H9 (cell line): ENCODE measurements at regions not wholly inside any gene's neighbourhood (a gene's known extent, or its start where the extent isn't known, plus 50 kb on each side); places are given as distances from the start of the nearest gene placed in this dataset.

ENCODE experiments used
- DNase-seq: peaks from one replicate; pipeline ENCODE4 v3.0.0-alpha.2; 2017
- H2AFZ ChIP-seq: one replicate; pipeline ENCODE4 v1.6.1; 2013; ENCODE audit warnings: mild to moderate bottlenecking, low read length, control low read depth, moderate library complexity
- H2AK5ac ChIP-seq: 2 replicates; pipeline ENCODE4 v1.6.1; 2013; ENCODE audit warnings: low read length, control low read depth, mixed read lengths; ENCODE audit not compliant: insufficient read length
- H2BK120ac ChIP-seq: one replicate; pipeline ENCODE4 v1.6.1; 2013; ENCODE audit warnings: low read depth, mild to moderate bottlenecking, low read length, control low read depth, inconsistent platforms; ENCODE audit not compliant: poor library complexity, severe bottlenecking
- H2BK12ac ChIP-seq: 2 replicates; pipeline ENCODE4 v1.6.1; 2013; ENCODE audit warnings: low read length, control low read depth, mixed read lengths, low read depth; ENCODE audit not compliant: insufficient read length
- H2BK15ac ChIP-seq: 2 replicates; pipeline ENCODE4 v1.6.1; 2013; ENCODE audit warnings: low read depth, low read length, control low read depth
- H2BK20ac ChIP-seq: one replicate; pipeline ENCODE4 v1.6.1; 2013; ENCODE audit warnings: low read depth, mild to moderate bottlenecking, low read length, control low read depth, inconsistent platforms; ENCODE audit not compliant: poor library complexity, severe bottlenecking
- H2BK5ac ChIP-seq: 2 replicates; pipeline ENCODE4 v1.6.1; 2013; ENCODE audit warnings: low read length, control low read depth, mixed read lengths; ENCODE audit not compliant: insufficient read length
- H3K14ac ChIP-seq: 2 replicates; pipeline ENCODE4 v1.6.1; 2013; ENCODE audit warnings: low read length, control low read depth; ENCODE audit not compliant: insufficient read depth
- H3K18ac ChIP-seq: 2 replicates; pipeline ENCODE4 v1.6.1; 2013; ENCODE audit warnings: low read depth, mild to moderate bottlenecking, mixed read lengths, low read length, control low read depth; ENCODE audit not compliant: insufficient read length
- H3K23ac ChIP-seq: 2 replicates; pipeline ENCODE4 v1.6.1; 2013; ENCODE audit warnings: low read length, control low read depth, mixed read lengths, low read depth; ENCODE audit not compliant: insufficient read length
- H3K23me2 ChIP-seq: 2 replicates; pipeline ENCODE4 v1.6.1; 2013; ENCODE audit warnings: low read depth, mild to moderate bottlenecking, mixed read lengths, low read length, control low read depth; ENCODE audit not compliant: insufficient read length, poor library complexity, severe bottlenecking
- H3K27ac ChIP-seq: 2 replicates; pipeline ENCODE4 v1.5.1; 2013; ENCODE audit warnings: low read length, control low read depth, mixed read lengths, low read depth; ENCODE audit not compliant: insufficient read length
- H3K27me3 ChIP-seq: 2 replicates; pipeline ENCODE4 v1.6.1; 2013; ENCODE audit warnings: low read length, control low read depth, inconsistent platforms; ENCODE audit not compliant: insufficient read depth
- H3K4ac ChIP-seq: 2 replicates; pipeline ENCODE4 v1.6.1; 2013; ENCODE audit warnings: low read depth, mild to moderate bottlenecking, control low read depth, inconsistent platforms, low read length, moderate library complexity
- H3K4me1 ChIP-seq: 2 replicates; pipeline ENCODE4 v1.6.1; 2013; ENCODE audit warnings: low read length, control low read depth, inconsistent platforms; ENCODE audit not compliant: insufficient read depth
- H3K4me2 ChIP-seq: 2 replicates; pipeline ENCODE4 v1.6.1; 2013; ENCODE audit warnings: low read length, control low read depth, mixed read lengths; ENCODE audit not compliant: insufficient read length, insufficient read depth
- H3K56ac ChIP-seq: 2 replicates; pipeline ENCODE4 v1.6.1; 2013; ENCODE audit warnings: low read depth, mild to moderate bottlenecking, mixed read lengths, low read length, control low read depth; ENCODE audit not compliant: insufficient read length
- H3K79me1 ChIP-seq: 2 replicates; pipeline ENCODE4 v1.6.1; 2013; ENCODE audit warnings: low read depth, mild to moderate bottlenecking, moderate library complexity, low read length, control low read depth, inconsistent platforms; ENCODE audit not compliant: insufficient read depth, poor library complexity, severe bottlenecking
- H3K79me2 ChIP-seq: 2 replicates; pipeline ENCODE4 v1.6.1; 2013; ENCODE audit warnings: low read length, control low read depth, inconsistent platforms; ENCODE audit not compliant: insufficient read depth
- H3K9ac ChIP-seq: 2 replicates; pipeline ENCODE4 v1.6.1; 2013; ENCODE audit warnings: low read length, control low read depth, mixed read lengths; ENCODE audit not compliant: insufficient read length; ENCODE audit errors: extremely low read depth
- H3K9me3 ChIP-seq: one replicate; pipeline ENCODE4 v1.6.1; 2013; ENCODE audit warnings: low read depth, low read length, inconsistent platforms; ENCODE audit not compliant: control insufficient read depth
- H3T11ph ChIP-seq: one replicate; pipeline ENCODE4 v1.6.1; 2013; ENCODE audit warnings: mild to moderate bottlenecking, low read length, control low read depth, inconsistent platforms
- H4K20me1 ChIP-seq: one replicate; pipeline ENCODE4 v1.6.1; 2013; ENCODE audit not compliant: control insufficient read depth, insufficient read length, insufficient read depth
- H4K5ac ChIP-seq: 2 replicates; pipeline ENCODE4 v1.6.1; 2013; ENCODE audit warnings: low read depth, mild to moderate bottlenecking, mixed read lengths, low read length, control low read depth; ENCODE audit not compliant: insufficient read length
- H4K8ac ChIP-seq: replicated peaks from 2 replicates; pipeline ENCODE4 v1.6.1; 2013; ENCODE audit warnings: low read length, control low read depth, mixed read lengths, low read depth; ENCODE audit not compliant: insufficient read length
- H4K91ac ChIP-seq: 2 replicates; pipeline ENCODE4 v1.6.1; 2013; ENCODE audit warnings: low read depth, mild to moderate bottlenecking, moderate library complexity, mixed read lengths, low read length, control low read depth; ENCODE audit not compliant: insufficient read length
- H3K27ac Mint-ChIP-seq, 3 experiments: 2 replicates in 2 of 3; 3 replicates in 1 of 3; pipeline ENCODE4 v1.8.0; 2020 to 2021; ENCODE audit warnings: mixed read lengths in 3 of 3, mild to moderate bottlenecking in 1 of 3, moderate library complexity in 1 of 3
- H3K27me3 Mint-ChIP-seq: 2 replicates; pipeline ENCODE4 v1.8.0; 2021; ENCODE audit warnings: low read depth, mild to moderate bottlenecking, moderate library complexity, mixed read lengths
- H3K36me3 Mint-ChIP-seq, 3 experiments: 2 replicates in 2 of 3; 3 replicates in 1 of 3; pipeline ENCODE4 v1.8.0; 2020 to 2021; ENCODE audit warnings: low read depth in 3 of 3, mixed read lengths in 3 of 3; ENCODE audit not compliant: insufficient read depth in 1 of 3
- H3K4me1 Mint-ChIP-seq, 2 experiments: 2 replicates each; pipeline ENCODE4 v1.8.0; 2020; ENCODE audit warnings: mixed read lengths in 2 of 2
- H3K4me3 Mint-ChIP-seq, 2 experiments: 2 replicates in 1 of 2; 3 replicates in 1 of 2; pipeline ENCODE4 v1.8.0; 2020 to 2021; ENCODE audit warnings: mild to moderate bottlenecking in 2 of 2, mixed read lengths in 2 of 2, moderate library complexity in 1 of 2
- H3K9me3 Mint-ChIP-seq, 2 experiments: 2 replicates in 1 of 2; 3 replicates in 1 of 2; pipeline ENCODE4 v1.8.0; 2020; ENCODE audit warnings: mild to moderate bottlenecking in 2 of 2, mixed read lengths in 2 of 2, moderate library complexity in 1 of 2
- WGBS: extraction: QIAGEN DNeasy Blood & Tissue Kit; methylation state at CpG from one replicate; pipeline ENCODE4 v1.1.7; 2013; ENCODE audit warnings: missing lambda C conversion rate, low lambda C conversion rate, mixed read lengths; ENCODE audit not compliant: insufficient read length; ENCODE audit errors: extremely low coverage; 5-methylcytosine and 5-hydroxymethylcytosine counted together
- TF ChIP-seq, protein P1 (sequence below): fragments of 200-600 bp; sonication (generic); conservative IDR thresholded peaks from 3 replicates; pipeline ENCODE4 v1.8.0; 2021; ENCODE audit warnings: antibody characterized with exemption, mild to moderate bottlenecking

- no peak overlapping the region for H3K27ac ChIP-seq
- H3K9ac ChIP-seq, result no peak overlapping the region
- H3K18ac ChIP-seq, result no peak overlapping the region
- H3K79me1 ChIP-seq, result no peaks in the 10 kb centered on the region
- no peak overlapping the region for H3K14ac ChIP-seq
- H3K79me2 ChIP-seq, result no peaks in the 10 kb centered on the region
- H3K27me3 ChIP-seq, result no peaks in the 10 kb centered on the region
- no peak overlapping the region for H3K56ac ChIP-seq
- no CpG with 5 or more reads among the region's 1 CpG for WGBS
- no peak overlapping the region for H3K4me3 Mint-ChIP-seq
- H3K4ac ChIP-seq, result no peak overlapping the region
- no peak overlapping the region for H4K5ac ChIP-seq
- H3K4me1 ChIP-seq, result no peaks in the 10 kb centered on the region
- no peak overlapping the region for H2BK20ac ChIP-seq
- H3T11ph ChIP-seq, result no peak overlapping the region
- no peak overlapping the region for H3K27ac Mint-ChIP-seq
- no peaks in the 10 kb centered on the region for H3K4me1 Mint-ChIP-seq
- H2BK120ac ChIP-seq, result no peak overlapping the region
- no peaks in the 10 kb centered on the region for H3K23me2 ChIP-seq
- TF ChIP-seq, protein P1, sequence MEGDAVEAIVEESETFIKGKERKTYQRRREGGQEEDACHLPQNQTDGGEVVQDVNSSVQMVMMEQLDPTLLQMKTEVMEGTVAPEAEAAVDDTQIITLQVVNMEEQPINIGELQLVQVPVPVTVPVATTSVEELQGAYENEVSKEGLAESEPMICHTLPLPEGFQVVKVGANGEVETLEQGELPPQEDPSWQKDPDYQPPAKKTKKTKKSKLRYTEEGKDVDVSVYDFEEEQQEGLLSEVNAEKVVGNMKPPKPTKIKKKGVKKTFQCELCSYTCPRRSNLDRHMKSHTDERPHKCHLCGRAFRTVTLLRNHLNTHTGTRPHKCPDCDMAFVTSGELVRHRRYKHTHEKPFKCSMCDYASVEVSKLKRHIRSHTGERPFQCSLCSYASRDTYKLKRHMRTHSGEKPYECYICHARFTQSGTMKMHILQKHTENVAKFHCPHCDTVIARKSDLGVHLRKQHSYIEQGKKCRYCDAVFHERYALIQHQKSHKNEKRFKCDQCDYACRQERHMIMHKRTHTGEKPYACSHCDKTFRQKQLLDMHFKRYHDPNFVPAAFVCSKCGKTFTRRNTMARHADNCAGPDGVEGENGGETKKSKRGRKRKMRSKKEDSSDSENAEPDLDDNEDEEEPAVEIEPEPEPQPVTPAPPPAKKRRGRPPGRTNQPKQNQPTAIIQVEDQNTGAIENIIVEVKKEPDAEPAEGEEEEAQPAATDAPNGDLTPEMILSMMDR, result no peak
- no peaks in the 10 kb centered on the region for H3K27me3 Mint-ChIP-seq
- H2BK15ac ChIP-seq, result no peak overlapping the region
- no peak for DNase-seq
- H2AFZ ChIP-seq, result no peak overlapping the region
- no peaks in the 10 kb centered on the region for H4K20me1 ChIP-seq
- H3K23ac ChIP-seq, result no peak overlapping the region
- H3K9me3 Mint-ChIP-seq, result peaks cover 10% of the 10 kb centered on the region in 2 experiments
- no peak overlapping the region for H4K8ac ChIP-seq
- no peak overlapping the region for H2BK12ac ChIP-seq
- H3K9me3 ChIP-seq, result no peaks in the 10 kb centered on the region
- no peak overlapping the region for H2BK5ac ChIP-seq
- H3K36me3 Mint-ChIP-seq, result peaks cover 3 to 15% (median 7%) of the 10 kb centered on the region in 3 experiments; a peak in 5 of 7 replicates
- no peak overlapping the region for H4K91ac ChIP-seq
- no peak overlapping the region for H3K4me2 ChIP-seq
- no peak overlapping the region for H2AK5ac ChIP-seq
Observed at GRCh38 chr13:61111529-61111928, 304.1 kb downstream of the PCDH20 start.
